ENCODE measurements at regions not wholly inside any gene's neighbourhood (a gene's known extent, or its start where the extent isn't known, plus 50 kb on each side); places are given as distances from the start of the nearest gene placed in this dataset.

GRCh38 chr12:91424506-91424905, 241.9 kb upstream of the DCN start:
- no peak for DNase-seq
- no peak overlapping the region for H3K4me3 ChIP-seq
- 83 to 92% (median 88%) methylated on average over 2 of the region's 2 CpGs for WGBS, 5 donors
- H3K9me3 ChIP-seq = no peaks in the 10 kb centered on the region
- no peak for TF ChIP-seq POLR2AphosphoS5 (IDR thresholded peaks at IDR 0.05)
- TF ChIP-seq CTCF (IDR thresholded peaks at IDR 0.05 in 8 of 11, conservative IDR thresholded peaks at IDR 0.05 in 3 of 11) = no peak
- no peak for TF ChIP-seq POLR2A (IDR thresholded peaks at IDR 0.05)
- no peaks in the 10 kb centered on the region for H3K36me3 ChIP-seq
- H3K27me3 ChIP-seq (replicated peaks in 1 of 7) = no peaks in the 10 kb centered on the region
- intact Hi-C loops (cut with DNase I; ENCODE audit: low total_unique reads) = no loop called here
- H3K4me1 ChIP-seq = no peaks in the 10 kb centered on the region
- no peak overlapping the region for H3K27ac ChIP-seq

- no peaks in the 10 kb centered on the region for H3K36me3 ChIP-seq
- intact Hi-C loops (cut with DNase I; ENCODE audit: low total_unique reads) = no loop called here
These were observed 241.1 kb upstream of the DCN start for GRCh38 chr12:91423693-91424050.

GRCh38 chr12:91422811-91423692, 240.4 kb upstream of the DCN start:
- Histone ChIP-seq H3K27me3 (replicated peaks in 1 of 7) (no peaks in the 10 kb centered on the region), H3K4me1 (no peaks in the 10 kb centered on the region), H3K9me3 (no peaks in the 10 kb centered on the region), H3K27ac (no peak overlapping the region), H3K4me3 (no peak overlapping the region), H3K36me3 (no peaks in the 10 kb centered on the region)
- intact Hi-C loops (cut with DNase I; ENCODE audit: low total_unique reads) = no loop called here
- no peak for DNase-seq
- TF ChIP-seq POLR2AphosphoS5 (IDR thresholded peaks at IDR 0.05) (no peak), CTCF (IDR thresholded peaks at IDR 0.05 in 8 of 11, conservative IDR thresholded peaks at IDR 0.05 in 3 of 11) (no peak), POLR2A (IDR thresholded peaks at IDR 0.05) (no peak)
- WGBS, 5 donors = 74 to 87% (median 79%) methylated on average over 7 of the region's 7 CpGs

More at GRCh38 chr12:91423693-91424050, 241.1 kb upstream of the DCN start:
- Histone ChIP-seq H3K9me3 (no peaks in the 10 kb centered on the region), H3K4me1 (no peaks in the 10 kb centered on the region), H3K27ac (no peak overlapping the region), H3K27me3 (replicated peaks in 1 of 7) (no peaks in the 10 kb centered on the region), H3K4me3 (no peak overlapping the region)
- DNase-seq = no peak
- TF ChIP-seq CTCF (IDR thresholded peaks at IDR 0.05 in 8 of 11, conservative IDR thresholded peaks at IDR 0.05 in 3 of 11) = no peak
- TF ChIP-seq POLR2AphosphoS5 (IDR thresholded peaks at IDR 0.05) = no peak
- no peak for TF ChIP-seq POLR2A (IDR thresholded peaks at IDR 0.05)
- WGBS, 5 donors = 44 to 86% (median 85%) methylated on average over 2 of the region's 2 CpGs

DNA sequence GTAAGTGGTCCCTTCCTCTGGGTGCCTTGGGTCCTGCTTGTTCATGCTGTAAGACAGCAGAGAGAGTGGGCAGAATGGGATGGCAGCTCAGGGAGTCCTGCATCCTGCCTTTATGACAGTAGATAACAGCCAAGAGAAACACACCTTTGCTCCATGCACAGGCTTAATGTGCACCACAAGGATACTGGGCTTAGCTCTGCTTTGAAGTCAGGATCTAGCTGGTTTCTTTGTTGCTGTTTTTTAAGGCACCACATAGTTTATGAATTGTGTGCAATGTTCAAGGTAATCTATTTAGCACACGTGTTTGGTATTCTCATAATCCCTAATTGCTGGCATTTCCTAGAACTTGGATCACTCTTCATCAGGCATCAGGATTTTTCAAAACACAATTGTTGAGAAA, 239.5 kb upstream of the DCN start:
- no peak for DNase-seq
- Histone ChIP-seq H3K27me3 (replicated peaks in 1 of 7) (no peaks in the 10 kb centered on the region), H3K27ac (no peak overlapping the region), H3K4me3 (no peak overlapping the region), H3K36me3 (no peaks in the 10 kb centered on the region), H3K4me1 (no peaks in the 10 kb centered on the region), H3K9me3 (no peaks in the 10 kb centered on the region)
- TF ChIP-seq POLR2AphosphoS5 (IDR thresholded peaks at IDR 0.05) = no peak
- 54 to 75% (median 68%) methylated on average over 1 of the region's 1 CpG for WGBS, 5 donors
- intact Hi-C loops (cut with DNase I; ENCODE audit: low total_unique reads) = no loop called here
